Stimulated activated naive CD8-positive, alpha-beta T cell treated with anti-CD3 and anti-CD28 coated beads, Interleukin-15, Interleukin-2, amounts not matched to agents 100 ng/mL and 50 ng/mL, for 24 hours (primary cell): ENCODE measurements at regions not wholly inside any gene's neighbourhood (a gene's known extent, or its start where the extent isn't known, plus 50 kb on each side); places are given as distances from the start of the nearest gene placed in this dataset.

Experiments used
- H3K27ac Mint-ChIP-seq: one replicate; pipeline ENCODE4 v1.8.0; 2021; ENCODE audit warnings: mild to moderate bottlenecking, mixed read lengths
- H3K27me3 Mint-ChIP-seq: one replicate; pipeline ENCODE4 v1.8.0; 2021; ENCODE audit warnings: mixed read lengths
- H3K36me3 Mint-ChIP-seq: one replicate; pipeline ENCODE4 v1.8.0; 2021; ENCODE audit warnings: low read depth, mixed read lengths
- H3K4me1 Mint-ChIP-seq: one replicate; pipeline ENCODE4 v1.8.0; 2021; ENCODE audit warnings: low read depth, mixed read lengths
- H3K4me3 Mint-ChIP-seq: one replicate; pipeline ENCODE4 v1.8.0; 2021; ENCODE audit warnings: mild to moderate bottlenecking, mixed read lengths
- H3K9me3 Mint-ChIP-seq: one replicate; pipeline ENCODE4 v1.8.0; 2021; ENCODE audit warnings: mixed read lengths

GRCh38 chr22:47987885-47988515, 1225.5 kb downstream of the TBC1D22A start:
- Mint-ChIP-seq H3K36me3 (no peaks in the 10 kb centered on the region), H3K9me3 (peaks cover 30% of the 10 kb centered on the region), H3K4me3 (no peak overlapping the region), H3K27me3 (peaks cover 36% of the 10 kb centered on the region), H3K4me1 (no peaks in the 10 kb centered on the region), H3K27ac (no peak overlapping the region)

DNA sequence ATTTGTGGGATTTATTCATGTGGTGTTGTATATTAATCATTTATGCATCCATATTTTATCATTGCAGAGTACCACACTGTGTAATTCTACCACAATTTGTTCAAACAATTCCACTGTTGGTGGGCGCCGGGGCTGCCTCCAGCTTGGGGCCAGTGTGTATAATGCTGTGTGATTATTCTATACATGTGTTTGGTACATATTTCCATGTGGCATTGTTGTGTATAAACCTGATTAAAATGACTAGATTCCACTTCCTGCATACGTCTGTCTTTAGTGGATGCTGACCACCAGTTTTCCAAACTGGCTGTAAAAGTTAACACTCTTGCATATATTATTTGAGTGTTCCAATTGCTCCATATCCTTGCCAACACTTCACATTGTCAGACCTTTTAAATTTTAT, 1213.8 kb downstream of the TBC1D22A start:
- peaks cover 19% of the 10 kb centered on the region for H3K9me3 Mint-ChIP-seq
- no peaks in the 10 kb centered on the region for H3K36me3 Mint-ChIP-seq
- no peaks in the 10 kb centered on the region for H3K4me1 Mint-ChIP-seq
- no peak overlapping the region for H3K27ac Mint-ChIP-seq
- H3K27me3 Mint-ChIP-seq, result peaks cover 19% of the 10 kb centered on the region
- H3K4me3 Mint-ChIP-seq, result no peak overlapping the region

DNA sequence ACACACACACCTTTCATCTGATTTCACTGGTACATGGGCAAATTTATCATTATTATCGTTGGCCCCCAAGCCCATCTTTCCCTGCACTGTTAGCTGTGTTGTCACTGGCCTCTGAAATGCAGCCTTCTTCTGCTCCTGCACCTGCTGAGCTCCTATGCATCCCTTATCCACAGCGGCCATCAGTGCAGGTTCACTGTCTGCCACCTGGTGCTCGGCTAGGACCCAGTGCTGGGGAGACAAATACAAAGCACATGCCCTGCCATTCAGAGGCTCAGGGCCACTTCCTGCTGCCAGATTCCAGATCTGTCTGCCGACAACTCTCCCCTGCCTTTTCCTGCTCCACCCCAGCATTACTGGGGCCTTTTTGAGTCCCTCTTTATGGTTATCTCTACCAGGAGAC, 1205.4 kb downstream of the TBC1D22A start:
- Mint-ChIP-seq H3K27me3 (peaks cover 9% of the 10 kb centered on the region), H3K4me1 (no peaks in the 10 kb centered on the region), H3K36me3 (no peaks in the 10 kb centered on the region), H3K27ac (no peak overlapping the region), H3K9me3 (no peaks in the 10 kb centered on the region), H3K4me3 (no peak overlapping the region)

GRCh38 chr22:47966316-47966715, 1203.9 kb downstream of the TBC1D22A start:
- no peak overlapping the region for H3K4me3 Mint-ChIP-seq
- H3K27me3 Mint-ChIP-seq, result peaks cover 9% of the 10 kb centered on the region
- H3K27ac Mint-ChIP-seq, result no peak overlapping the region
- H3K9me3 Mint-ChIP-seq, result no peaks in the 10 kb centered on the region
- no peaks in the 10 kb centered on the region for H3K36me3 Mint-ChIP-seq
- H3K4me1 Mint-ChIP-seq, result no peaks in the 10 kb centered on the region

DNA sequence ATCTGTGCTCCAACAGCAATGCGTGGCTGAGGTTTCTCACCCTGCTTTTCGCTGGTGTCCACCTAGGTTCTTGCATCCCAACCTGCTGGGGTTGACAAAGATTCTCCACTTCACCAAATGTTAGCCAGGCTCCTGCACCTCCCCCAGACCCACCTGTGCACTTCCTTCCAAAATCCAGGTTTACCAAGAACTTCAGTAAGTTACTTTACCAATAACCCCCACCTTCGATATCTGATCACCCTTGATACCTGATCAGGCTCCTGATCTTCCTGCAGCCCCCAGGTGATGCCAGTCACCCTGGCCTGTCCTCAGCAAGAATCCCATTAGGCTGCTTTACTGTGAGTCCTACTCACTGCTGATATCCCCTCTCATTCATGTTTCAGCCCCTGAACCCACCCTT, 1203.4 kb downstream of the TBC1D22A start:
- no peaks in the 10 kb centered on the region for H3K9me3 Mint-ChIP-seq
- H3K27ac Mint-ChIP-seq, result no peak overlapping the region
- no peaks in the 10 kb centered on the region for H3K36me3 Mint-ChIP-seq

DNA sequence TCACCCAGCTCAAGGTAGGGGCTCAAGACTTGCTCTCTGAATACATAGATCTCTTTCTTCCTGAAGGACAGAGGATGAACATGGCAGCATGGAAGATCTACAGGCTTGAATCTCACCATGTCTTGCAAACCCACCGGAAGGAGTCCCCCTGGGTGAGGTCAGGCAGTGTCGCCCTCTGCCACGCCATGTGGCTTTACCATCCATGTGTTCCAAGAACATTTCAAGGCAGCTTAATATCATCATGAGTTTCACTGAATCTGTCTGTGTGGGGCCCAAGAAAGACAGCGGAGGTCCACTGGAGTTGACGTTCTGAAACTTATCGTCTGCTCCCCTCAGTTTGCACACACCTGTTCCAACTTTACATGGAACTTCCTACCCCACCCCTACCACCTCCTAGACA, 1202.6 kb downstream of the TBC1D22A start:
- Mint-ChIP-seq H3K36me3 (no peaks in the 10 kb centered on the region), H3K27me3 (peaks cover 9% of the 10 kb centered on the region), H3K4me1 (no peaks in the 10 kb centered on the region), H3K9me3 (no peaks in the 10 kb centered on the region), H3K4me3 (no peak overlapping the region), H3K27ac (no peak overlapping the region)

More for the DNA sequence above, 1203.4 kb downstream of the TBC1D22A start:
- peaks cover 9% of the 10 kb centered on the region for H3K27me3 Mint-ChIP-seq
- no peak overlapping the region for H3K4me3 Mint-ChIP-seq
- no peaks in the 10 kb centered on the region for H3K4me1 Mint-ChIP-seq

GRCh38 chr22:47963660-47964059, 1201.2 kb downstream of the TBC1D22A start:
- H3K27me3 Mint-ChIP-seq, result peaks cover 12% of the 10 kb centered on the region
- no peaks in the 10 kb centered on the region for H3K4me1 Mint-ChIP-seq
- H3K9me3 Mint-ChIP-seq, result no peaks in the 10 kb centered on the region
- no peak overlapping the region for H3K4me3 Mint-ChIP-seq
- no peaks in the 10 kb centered on the region for H3K36me3 Mint-ChIP-seq
- no peak overlapping the region for H3K27ac Mint-ChIP-seq

- Mint-ChIP-seq H3K4me3 (no peak overlapping the region), H3K27me3 (peaks cover 10% of the 10 kb centered on the region), H3K9me3 (peaks cover 4% of the 10 kb centered on the region), H3K4me1 (no peaks in the 10 kb centered on the region), H3K36me3 (no peaks in the 10 kb centered on the region), H3K27ac (no peak overlapping the region)
Measured at GRCh38 chr22:47957649-47958048, 1195.2 kb downstream of the TBC1D22A start.

DNA sequence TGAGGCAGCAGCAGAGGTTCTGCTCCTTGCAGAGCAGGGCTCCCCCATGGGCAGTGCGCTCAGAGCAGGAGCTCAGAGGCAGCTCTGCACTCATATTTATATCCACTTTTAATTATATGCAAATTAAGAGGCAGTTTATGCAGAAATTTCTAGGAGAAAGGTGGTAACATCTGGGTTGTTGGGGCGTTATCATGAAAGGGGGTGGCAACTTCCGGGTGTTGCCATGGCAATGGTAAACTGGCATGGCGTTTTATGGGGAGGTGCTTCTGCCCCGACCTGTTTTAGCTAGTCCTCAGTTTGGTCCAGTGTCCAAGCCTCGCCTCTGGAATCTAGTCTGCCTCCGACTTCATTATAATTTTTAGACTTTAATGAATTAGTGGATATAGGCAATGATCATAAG, 1191.7 kb downstream of the TBC1D22A start:
- Mint-ChIP-seq H3K4me1 (no peaks in the 10 kb centered on the region), H3K27ac (no peak overlapping the region), H3K4me3 (no peak overlapping the region), H3K27me3 (peaks cover 14% of the 10 kb centered on the region), H3K9me3 (peaks cover 10% of the 10 kb centered on the region), H3K36me3 (no peaks in the 10 kb centered on the region)

GRCh38 chr22:47944941-47945340, 1182.5 kb downstream of the TBC1D22A start:
- peaks cover 13% of the 10 kb centered on the region for H3K4me1 Mint-ChIP-seq
- no peaks in the 10 kb centered on the region for H3K9me3 Mint-ChIP-seq
- no peaks in the 10 kb centered on the region for H3K36me3 Mint-ChIP-seq
- H3K27ac Mint-ChIP-seq, result no peak overlapping the region
- H3K27me3 Mint-ChIP-seq, result no peaks in the 10 kb centered on the region
- no peak overlapping the region for H3K4me3 Mint-ChIP-seq

DNA sequence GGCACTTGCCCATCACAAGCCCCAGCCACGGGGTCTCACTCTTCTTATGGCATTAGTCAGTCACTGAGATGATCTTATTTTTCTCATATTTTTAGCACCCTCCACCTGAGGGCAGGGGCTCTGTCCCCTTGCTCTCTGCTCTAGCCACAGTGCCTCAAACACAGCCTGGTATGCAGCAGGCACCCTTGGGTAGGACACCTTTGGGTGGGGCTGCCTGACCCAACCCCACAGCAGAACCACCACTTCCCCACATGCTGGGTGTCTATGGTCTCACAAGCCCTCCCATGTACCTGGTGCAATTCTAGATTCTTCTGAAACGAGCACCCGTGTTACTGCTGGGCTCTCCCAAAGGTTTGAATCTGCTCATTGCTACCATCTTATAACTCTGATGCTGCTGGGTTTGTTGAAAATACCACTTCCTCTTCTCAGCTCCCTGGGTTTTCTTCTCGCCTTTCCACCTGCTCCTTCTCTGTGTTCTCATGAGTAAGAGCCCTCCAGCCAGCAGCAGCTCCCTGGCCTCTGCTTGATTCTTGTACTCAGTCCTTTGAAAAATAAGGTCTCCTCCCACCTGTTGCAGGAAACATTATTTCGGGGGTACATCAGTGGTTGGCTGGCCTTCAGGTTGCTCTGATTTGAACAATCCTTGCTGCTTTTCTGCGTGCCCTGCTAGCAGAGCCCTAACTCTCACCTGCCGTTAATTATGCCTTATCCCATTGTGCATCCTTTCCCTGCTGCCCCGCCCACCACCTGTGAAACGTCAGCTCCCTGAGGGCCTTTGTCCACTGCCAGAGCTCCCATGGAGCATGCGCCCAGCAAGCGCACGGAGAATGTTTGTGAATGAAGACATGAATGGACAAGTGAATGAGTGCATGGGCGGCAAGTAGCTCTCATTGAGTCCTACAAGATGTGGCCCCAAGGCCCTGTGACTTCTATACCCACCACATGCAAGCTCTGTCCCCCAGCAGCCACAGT, 1181.6 kb downstream of the TBC1D22A start:
- Mint-ChIP-seq H3K27ac (no peak overlapping the region), H3K36me3 (no peaks in the 10 kb centered on the region), H3K4me1 (peaks cover 13% of the 10 kb centered on the region), H3K9me3 (no peaks in the 10 kb centered on the region), H3K4me3 (no peak overlapping the region), H3K27me3 (no peaks in the 10 kb centered on the region)

DNA sequence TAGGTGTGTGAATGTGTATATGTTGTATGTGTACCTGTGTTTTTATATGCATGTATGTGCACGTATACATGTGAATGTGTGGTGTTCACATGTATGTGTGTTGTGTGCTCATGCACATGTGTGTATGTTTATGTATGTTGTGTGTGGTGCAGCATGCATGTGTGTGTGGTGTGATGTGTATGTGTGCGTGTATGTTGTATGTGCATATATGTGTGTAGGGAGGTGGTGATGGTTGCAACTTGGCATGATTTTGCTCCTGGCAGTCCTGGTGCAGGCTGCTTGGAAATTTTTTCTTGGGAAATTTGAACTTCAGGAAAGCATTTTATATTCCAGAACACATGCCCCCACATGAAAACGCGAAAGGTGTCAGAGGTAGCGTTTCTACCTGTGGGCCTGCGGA, 1177.8 kb downstream of the TBC1D22A start:
- Mint-ChIP-seq H3K4me3 (no peak overlapping the region), H3K9me3 (peaks cover 8% of the 10 kb centered on the region), H3K36me3 (no peaks in the 10 kb centered on the region), H3K4me1 (peaks cover 13% of the 10 kb centered on the region), H3K27me3 (no peaks in the 10 kb centered on the region), H3K27ac (no peak overlapping the region)

GRCh38 chr22:47933891-47934290, 1171.4 kb downstream of the TBC1D22A start:
- H3K27ac Mint-ChIP-seq, result no peak overlapping the region
- H3K4me1 Mint-ChIP-seq, result no peaks in the 10 kb centered on the region
- H3K36me3 Mint-ChIP-seq, result no peaks in the 10 kb centered on the region
- no peak overlapping the region for H3K4me3 Mint-ChIP-seq
- H3K27me3 Mint-ChIP-seq, result no peaks in the 10 kb centered on the region
- peaks cover 26% of the 10 kb centered on the region for H3K9me3 Mint-ChIP-seq

DNA sequence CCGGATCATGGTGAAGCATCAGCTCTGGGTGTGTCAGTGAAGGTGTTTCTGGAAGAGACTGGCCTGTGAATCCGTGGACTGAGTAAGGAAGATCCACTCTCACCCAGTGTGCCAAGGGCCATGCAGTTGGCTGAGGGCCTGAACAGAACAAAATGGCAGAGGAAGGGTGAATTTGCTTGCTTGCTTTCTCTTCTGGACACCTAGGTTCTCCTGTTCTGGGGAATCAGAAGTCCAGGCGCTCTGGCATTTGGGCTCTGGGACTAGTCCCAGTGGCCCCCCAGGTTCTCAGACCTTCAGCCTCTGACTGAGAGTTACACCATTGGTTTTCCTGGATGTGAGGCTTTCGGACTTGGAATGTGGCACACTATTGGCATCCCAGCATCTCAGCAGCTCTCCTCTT, 1170.8 kb downstream of the TBC1D22A start:
- Mint-ChIP-seq H3K27ac (no peak overlapping the region), H3K4me1 (no peaks in the 10 kb centered on the region), H3K27me3 (no peaks in the 10 kb centered on the region), H3K36me3 (no peaks in the 10 kb centered on the region), H3K9me3 (peaks cover 26% of the 10 kb centered on the region), H3K4me3 (no peak overlapping the region)

GRCh38 chr22:47929646-47930185, 1167.3 kb downstream of the TBC1D22A start:
- Mint-ChIP-seq H3K27ac (no peak overlapping the region), H3K4me1 (no peaks in the 10 kb centered on the region), H3K27me3 (no peaks in the 10 kb centered on the region), H3K9me3 (peaks cover 17% of the 10 kb centered on the region), H3K4me3 (no peak overlapping the region), H3K36me3 (no peaks in the 10 kb centered on the region)
